T-helper 17 cell (primary cell): ENCODE measurements at regions not wholly inside any gene's neighbourhood (a gene's known extent, or its start where the extent isn't known, plus 50 kb on each side); places are given as distances from the start of the nearest gene placed in this dataset.

Experiments used
- ATAC-seq: fragments of 150-1000 bp; cut with Tn5 transposase; 2 replicates; pipeline ENCODE4 v1.10.0; 2021; ENCODE audit warnings: mild to moderate bottlenecking, moderate library complexity
- DNase-seq, 3 donors: peaks; one replicate each; pipeline versions ENCODE4 v3.0.0 to v3.0.0-alpha.2; 2020 to 2021
- H3K9me3 ChIP-seq: one replicate; pipeline ENCODE4 v1.7.0; 2013; ENCODE audit warnings: low read length, mild to moderate bottlenecking; ENCODE audit not compliant: control insufficient read depth, poor library complexity, severe bottlenecking
- H3K27ac Mint-ChIP-seq: one replicate; pipeline ENCODE4 v1.8.0; 2022; ENCODE audit warnings: mild to moderate bottlenecking, moderate library complexity, mixed read lengths
- H3K27me3 Mint-ChIP-seq: one replicate; pipeline ENCODE4 v1.8.0; 2022; ENCODE audit warnings: mixed read lengths
- H3K36me3 Mint-ChIP-seq: one replicate; pipeline ENCODE4 v1.8.0; 2022; ENCODE audit warnings: low read depth, mixed read lengths
- H3K4me1 Mint-ChIP-seq: one replicate; pipeline ENCODE4 v1.8.0; 2022; ENCODE audit warnings: mild to moderate bottlenecking, mixed read lengths
- H3K4me3 Mint-ChIP-seq: one replicate; pipeline ENCODE4 v1.8.0; 2022; ENCODE audit warnings: mild to moderate bottlenecking, moderate library complexity, mixed read lengths

DNA sequence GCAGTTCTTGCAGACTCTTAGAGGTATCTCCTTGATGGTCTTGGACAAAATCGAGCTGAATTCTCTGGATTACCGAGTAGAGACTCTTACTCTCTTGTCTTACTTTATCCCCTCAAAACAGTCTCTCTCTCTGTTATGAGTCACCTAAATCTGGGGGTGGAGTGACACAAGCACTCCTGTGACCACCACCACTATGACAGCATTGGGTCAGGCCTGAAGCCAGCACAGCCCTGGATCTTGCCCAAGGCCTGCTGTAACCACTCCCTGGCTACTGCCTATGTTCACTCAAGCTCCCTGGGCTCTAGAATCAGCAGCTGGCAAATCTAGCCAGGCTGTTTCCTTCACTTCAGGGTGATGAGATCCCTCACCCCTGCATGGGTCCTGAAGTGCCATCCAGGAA, 662.5 kb downstream of the LUZP2 start:
- Mint-ChIP-seq H3K4me1 (no peaks in the 10 kb centered on the region), H3K36me3 (no peaks in the 10 kb centered on the region), H3K4me3 (no peak overlapping the region), H3K27ac (no peak overlapping the region), H3K27me3 (no peaks in the 10 kb centered on the region)
- ATAC-seq (no peak), DNase-seq (no peak)
- H3K9me3 ChIP-seq, result no peaks in the 10 kb centered on the region

DNA sequence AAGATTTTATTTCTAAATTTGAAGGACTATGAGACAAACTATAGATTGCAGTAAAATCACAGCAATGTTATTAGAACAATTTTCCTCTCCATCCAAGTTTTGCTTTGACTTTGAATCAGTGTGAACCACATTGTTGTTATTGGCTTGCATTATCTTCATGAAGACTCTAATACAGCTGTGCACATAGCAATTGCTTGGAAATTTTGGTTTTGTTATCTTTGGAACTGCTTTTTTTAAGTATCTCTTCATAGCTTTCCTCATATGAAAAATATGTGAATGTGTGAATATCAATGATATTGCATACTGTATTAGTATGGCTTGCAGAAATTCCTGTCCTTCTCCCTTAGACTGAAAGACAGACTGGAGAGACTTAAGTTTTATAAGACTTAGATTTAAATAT, 666.6 kb downstream of the LUZP2 start:
- ATAC-seq, result no peak
- H3K27ac Mint-ChIP-seq, result no peak overlapping the region
- no peaks in the 10 kb centered on the region for H3K27me3 Mint-ChIP-seq
- H3K4me1 Mint-ChIP-seq, result no peaks in the 10 kb centered on the region
- H3K4me3 Mint-ChIP-seq, result no peak overlapping the region
- H3K9me3 ChIP-seq, result no peaks in the 10 kb centered on the region
- no peaks in the 10 kb centered on the region for H3K36me3 Mint-ChIP-seq
- DNase-seq, result no peak

DNA sequence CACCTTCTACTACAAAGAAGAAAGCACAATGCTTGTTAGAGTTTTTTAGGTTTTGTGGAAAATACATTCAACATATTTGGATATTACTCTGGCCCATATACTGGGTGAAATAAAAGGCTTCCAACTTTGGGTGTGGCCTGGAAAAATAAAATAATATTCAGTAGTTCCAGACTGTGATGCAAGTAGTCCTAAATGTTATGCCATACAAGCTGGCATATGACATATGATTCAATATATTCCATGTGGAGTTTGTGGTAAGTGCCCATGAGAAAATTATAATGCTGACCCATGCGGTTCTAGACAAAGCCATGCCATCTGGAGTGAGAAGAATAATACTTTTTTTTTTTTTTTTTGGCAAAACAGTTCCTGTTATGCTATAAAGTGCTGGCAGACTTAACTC, 683.3 kb downstream of the LUZP2 start:
- ATAC-seq, result no peak
- H3K27ac Mint-ChIP-seq, result no peak overlapping the region
- peaks cover 6% of the 10 kb centered on the region for H3K9me3 ChIP-seq
- no peak overlapping the region for H3K4me3 Mint-ChIP-seq
- no peaks in the 10 kb centered on the region for H3K36me3 Mint-ChIP-seq
- H3K27me3 Mint-ChIP-seq, result no peaks in the 10 kb centered on the region
- no peak for DNase-seq
- H3K4me1 Mint-ChIP-seq, result no peaks in the 10 kb centered on the region

DNA sequence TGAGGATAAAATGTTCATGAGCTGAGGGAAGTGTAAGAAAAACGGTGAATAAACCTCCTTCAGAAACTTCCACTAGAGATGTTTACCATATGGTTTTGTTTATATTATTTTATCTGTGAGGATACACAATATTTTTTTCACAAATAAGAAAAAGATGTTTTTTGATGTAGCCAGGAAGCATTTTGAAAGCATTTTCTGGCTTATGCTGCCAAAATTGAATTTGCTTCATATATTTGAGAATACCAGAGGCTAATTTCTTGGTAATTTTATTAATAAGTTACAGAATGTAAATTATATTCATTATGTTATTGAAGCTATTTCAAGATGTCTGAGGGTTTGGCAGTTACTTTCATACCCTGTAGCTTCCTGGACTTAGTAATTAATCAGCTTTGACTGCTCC, 686.6 kb downstream of the LUZP2 start:
- Mint-ChIP-seq H3K4me1 (no peaks in the 10 kb centered on the region), H3K27me3 (no peaks in the 10 kb centered on the region), H3K27ac (no peak overlapping the region), H3K4me3 (no peak overlapping the region), H3K36me3 (no peaks in the 10 kb centered on the region)
- no peak for DNase-seq
- ATAC-seq, result no peak
- H3K9me3 ChIP-seq, result peaks cover 6% of the 10 kb centered on the region

DNA sequence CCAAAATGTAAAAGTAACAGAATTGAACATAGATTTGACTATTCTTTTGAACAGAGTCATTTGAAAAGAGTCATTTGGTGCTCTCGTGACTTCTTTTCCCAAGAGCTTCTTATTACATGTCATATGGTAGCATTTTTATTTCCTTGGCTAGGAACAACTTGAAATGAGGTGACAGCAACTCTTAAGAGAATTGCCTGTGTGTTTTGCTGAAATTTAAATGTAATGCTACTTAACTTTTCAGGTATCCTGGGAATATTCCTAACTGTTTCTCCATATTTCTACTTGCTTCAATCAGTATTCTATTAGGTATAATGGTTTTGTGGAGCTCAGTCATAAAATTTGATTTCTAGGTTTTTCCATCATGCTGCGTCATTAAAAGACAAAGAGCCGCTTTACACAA, 700.7 kb downstream of the LUZP2 start:
- Mint-ChIP-seq H3K36me3 (no peaks in the 10 kb centered on the region), H3K27me3 (no peaks in the 10 kb centered on the region), H3K27ac (no peak overlapping the region), H3K4me1 (no peaks in the 10 kb centered on the region), H3K4me3 (no peak overlapping the region)
- H3K9me3 ChIP-seq, result no peaks in the 10 kb centered on the region
- DNase-seq (no peak), ATAC-seq (no peak)

DNA sequence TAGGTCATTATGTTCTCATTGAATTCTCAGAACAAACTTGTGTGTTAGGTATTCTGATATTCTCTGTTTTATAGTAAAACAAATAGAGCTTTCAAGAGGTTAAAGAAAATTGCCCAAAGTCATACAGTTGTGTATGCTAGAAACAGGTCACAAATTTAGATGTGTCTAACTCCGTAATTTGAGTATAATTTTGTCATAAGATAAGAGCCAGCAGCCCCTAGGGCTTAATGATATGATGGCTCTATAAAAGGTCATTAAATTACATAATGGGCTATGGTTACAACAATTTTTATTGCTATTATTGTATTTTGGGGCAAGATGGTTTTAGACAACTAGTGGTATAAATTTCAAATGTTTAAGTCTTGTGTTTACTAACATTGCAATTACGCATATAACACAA, 701.9 kb downstream of the LUZP2 start:
- DNase-seq (no peak), ATAC-seq (no peak)
- no peak overlapping the region for H3K4me3 Mint-ChIP-seq
- no peaks in the 10 kb centered on the region for H3K9me3 ChIP-seq
- H3K27ac Mint-ChIP-seq, result no peak overlapping the region
- H3K27me3 Mint-ChIP-seq, result no peaks in the 10 kb centered on the region
- no peaks in the 10 kb centered on the region for H3K4me1 Mint-ChIP-seq
- H3K36me3 Mint-ChIP-seq, result no peaks in the 10 kb centered on the region

DNA sequence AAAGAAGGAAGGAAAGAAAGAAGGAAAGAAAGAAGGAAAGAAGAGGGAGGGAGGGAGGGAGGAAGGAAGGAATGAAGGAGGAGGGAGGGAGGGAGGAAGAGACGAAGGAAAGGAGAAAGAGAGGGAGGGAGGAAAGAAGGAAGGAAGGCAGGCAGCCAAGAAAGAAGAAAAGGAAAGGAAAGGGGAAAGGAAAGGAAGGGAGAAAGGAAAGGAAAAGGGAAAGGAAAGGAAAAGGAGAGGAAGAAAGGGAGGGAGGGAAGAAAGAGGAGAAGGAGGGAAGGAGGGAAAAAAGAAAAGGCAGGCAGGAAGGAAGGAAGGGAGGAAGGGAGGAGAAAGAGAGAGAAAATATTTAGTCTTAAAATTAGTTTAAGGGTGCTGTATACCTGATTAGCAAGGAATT, 704.1 kb downstream of the LUZP2 start:
- no peak overlapping the region for H3K4me3 Mint-ChIP-seq
- DNase-seq (no peak), ATAC-seq (no peak)
- H3K4me1 Mint-ChIP-seq, result no peaks in the 10 kb centered on the region
- no peak overlapping the region for H3K27ac Mint-ChIP-seq
- no peaks in the 10 kb centered on the region for H3K36me3 Mint-ChIP-seq
- no peaks in the 10 kb centered on the region for H3K27me3 Mint-ChIP-seq
- no peaks in the 10 kb centered on the region for H3K9me3 ChIP-seq

DNA sequence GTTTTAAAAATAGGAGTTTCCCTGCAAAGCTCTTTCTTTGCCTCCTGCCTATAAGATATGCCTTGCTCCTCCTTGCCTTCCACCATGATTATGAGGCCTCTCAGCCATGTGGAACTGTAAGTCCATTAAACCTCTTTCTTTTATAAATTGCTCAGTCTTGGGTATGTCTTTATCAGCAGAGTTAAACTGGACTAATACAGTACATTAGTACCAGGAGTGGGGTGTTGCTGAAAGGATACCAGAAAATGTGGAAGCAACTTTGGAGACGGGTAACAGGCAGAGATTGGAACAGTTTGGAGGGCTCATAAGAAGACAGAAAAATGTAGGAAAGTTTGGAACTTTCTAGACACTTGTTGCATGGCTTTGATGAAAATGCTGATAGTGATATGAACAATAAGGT, 709.9 kb downstream of the LUZP2 start:
- DNase-seq, result no peak
- no peaks in the 10 kb centered on the region for H3K27me3 Mint-ChIP-seq
- no peak for ATAC-seq
- H3K27ac Mint-ChIP-seq, result no peak overlapping the region
- no peaks in the 10 kb centered on the region for H3K4me1 Mint-ChIP-seq
- no peaks in the 10 kb centered on the region for H3K9me3 ChIP-seq
- H3K4me3 Mint-ChIP-seq, result no peak overlapping the region
- H3K36me3 Mint-ChIP-seq, result no peaks in the 10 kb centered on the region

DNA sequence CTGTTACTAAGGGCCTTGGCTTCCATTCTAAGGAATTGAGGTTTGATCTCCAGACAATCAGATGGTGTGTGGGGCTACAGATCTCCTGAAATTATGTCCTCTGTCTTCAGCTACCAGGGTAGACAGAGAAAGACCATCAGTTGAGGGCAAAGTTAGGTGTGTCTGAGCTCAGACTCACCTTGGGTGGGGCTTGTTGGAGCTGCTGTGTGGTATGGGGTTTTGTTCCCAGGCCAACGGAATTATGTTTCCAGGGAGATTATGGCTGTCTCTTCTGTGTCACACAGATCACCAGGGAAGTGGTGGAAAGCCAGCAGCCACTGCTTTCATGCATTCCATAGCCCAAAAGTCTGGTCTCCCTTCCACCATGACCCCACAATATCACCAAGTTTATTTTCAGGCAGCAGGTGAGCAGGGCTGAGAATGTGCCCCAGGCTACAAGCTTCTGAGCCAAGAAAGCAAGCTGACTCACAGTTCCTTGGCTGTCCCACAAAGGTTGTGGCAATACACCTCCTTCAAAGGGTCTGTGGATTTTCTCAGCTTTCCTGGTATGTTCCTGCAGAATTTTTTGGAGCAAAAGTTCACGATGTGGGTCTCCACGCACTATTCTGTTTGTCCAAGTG, 714.9 kb downstream of the LUZP2 start:
- ATAC-seq, result no peak
- Mint-ChIP-seq H3K27me3 (no peaks in the 10 kb centered on the region), H3K36me3 (no peaks in the 10 kb centered on the region), H3K4me3 (no peak overlapping the region), H3K27ac (no peak overlapping the region), H3K4me1 (no peaks in the 10 kb centered on the region)
- H3K9me3 ChIP-seq, result no peaks in the 10 kb centered on the region
- no peak for DNase-seq

DNA sequence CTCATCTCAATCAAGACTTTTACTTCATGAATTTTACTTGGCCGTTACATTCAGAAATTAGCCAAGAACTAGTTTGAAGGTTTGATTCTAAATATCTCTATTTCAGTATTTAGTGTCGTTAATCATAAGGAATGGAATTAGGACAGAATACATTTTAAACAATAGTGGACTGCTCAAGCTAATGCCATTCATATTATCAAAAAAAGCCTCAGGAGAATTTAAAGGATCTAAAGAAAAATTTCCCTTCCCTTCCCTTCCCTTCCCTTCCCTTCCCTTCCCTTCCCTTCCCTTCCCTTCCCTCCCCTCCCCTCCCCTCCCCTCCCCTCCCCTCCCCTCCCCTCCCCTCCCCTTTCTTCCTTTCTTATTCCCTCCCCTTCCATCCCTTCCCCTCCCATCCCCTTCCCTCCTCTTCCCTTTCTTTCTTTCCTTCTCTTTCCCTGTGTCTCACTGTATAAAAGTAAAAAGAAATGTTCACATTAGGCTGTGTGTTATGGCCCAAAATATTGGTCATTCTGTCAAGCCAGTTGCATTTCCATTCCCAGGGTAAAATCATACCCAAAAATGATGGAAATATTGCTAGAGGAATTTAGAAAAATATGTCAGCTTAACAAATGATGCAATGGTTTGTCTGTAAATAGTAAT, 717.8 kb downstream of the LUZP2 start:
- no peaks in the 10 kb centered on the region for H3K9me3 ChIP-seq
- Mint-ChIP-seq H3K36me3 (no peaks in the 10 kb centered on the region), H3K27ac (no peak overlapping the region), H3K4me1 (no peaks in the 10 kb centered on the region), H3K27me3 (no peaks in the 10 kb centered on the region), H3K4me3 (no peak overlapping the region)
- DNase-seq (no peak), ATAC-seq (no peak)

DNA sequence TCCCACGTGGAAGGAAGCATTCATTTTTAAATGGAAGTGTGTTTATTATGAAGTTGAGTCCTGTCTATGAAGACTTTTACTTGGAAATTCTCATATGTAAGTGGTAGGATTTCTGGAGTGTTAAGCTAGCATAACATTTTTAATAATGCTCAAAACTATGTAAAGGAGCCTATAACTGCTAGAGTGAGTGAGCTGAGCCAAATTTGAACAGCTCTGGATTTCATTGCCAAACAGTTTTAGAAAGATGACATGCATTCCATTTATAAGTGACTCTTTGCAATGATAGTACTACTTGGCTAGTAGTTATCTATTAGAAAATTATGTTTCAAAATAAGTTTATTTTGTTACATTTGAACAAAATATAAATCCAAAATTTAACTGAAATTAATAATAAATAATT, 721.2 kb downstream of the LUZP2 start:
- Mint-ChIP-seq H3K4me3 (no peak overlapping the region), H3K27ac (no peak overlapping the region), H3K4me1 (no peaks in the 10 kb centered on the region), H3K36me3 (no peaks in the 10 kb centered on the region), H3K27me3 (no peaks in the 10 kb centered on the region)
- ATAC-seq, result no peak
- no peaks in the 10 kb centered on the region for H3K9me3 ChIP-seq
- no peak for DNase-seq

DNA sequence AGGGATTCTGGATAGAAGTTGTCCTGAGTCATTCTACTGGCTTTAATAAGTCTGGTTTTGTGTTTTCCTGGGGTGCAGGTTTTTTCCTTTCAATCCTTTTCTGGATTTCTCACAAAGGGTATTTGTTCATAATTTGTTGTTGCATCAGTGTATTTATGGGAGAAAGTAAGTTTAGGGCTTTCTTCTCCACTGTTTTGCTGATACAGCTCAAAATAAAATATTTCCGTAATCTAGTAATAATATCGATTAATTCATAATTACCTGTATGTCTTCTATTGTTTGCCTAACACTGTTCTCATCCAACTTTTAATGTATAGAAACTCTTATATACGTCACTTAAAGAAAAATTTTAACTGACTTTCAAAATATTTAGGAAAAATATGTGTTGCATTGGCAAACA, 728.2 kb downstream of the LUZP2 start:
- no peaks in the 10 kb centered on the region for H3K27me3 Mint-ChIP-seq
- ATAC-seq (no peak), DNase-seq (no peak)
- H3K9me3 ChIP-seq, result no peaks in the 10 kb centered on the region
- no peaks in the 10 kb centered on the region for H3K4me1 Mint-ChIP-seq
- no peak overlapping the region for H3K27ac Mint-ChIP-seq
- H3K4me3 Mint-ChIP-seq, result no peak overlapping the region
- no peaks in the 10 kb centered on the region for H3K36me3 Mint-ChIP-seq

DNA sequence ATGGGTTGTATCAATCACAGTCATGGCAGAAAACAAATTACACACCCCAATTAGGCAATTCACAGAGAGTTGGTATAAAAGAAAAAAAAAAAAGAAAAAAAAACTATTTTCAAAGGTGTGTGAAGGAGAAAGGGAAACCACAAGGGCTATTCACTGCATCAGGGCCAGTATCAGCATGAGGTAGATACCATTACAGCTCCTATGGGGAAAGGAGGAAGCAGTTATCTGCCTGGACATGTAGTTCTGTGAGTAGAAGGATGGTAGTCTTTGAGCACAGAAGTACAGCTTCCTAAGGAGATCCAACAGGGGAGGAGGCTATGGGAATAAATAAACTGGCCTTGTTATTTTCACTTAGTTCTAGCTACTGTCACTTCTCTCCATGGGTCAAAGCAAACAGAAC, 746.1 kb downstream of the LUZP2 start:
- DNase-seq (no peak), ATAC-seq (no peak)
- H3K9me3 ChIP-seq, result no peaks in the 10 kb centered on the region
- Mint-ChIP-seq H3K27ac (no peak overlapping the region), H3K27me3 (no peaks in the 10 kb centered on the region), H3K4me3 (no peak overlapping the region), H3K4me1 (no peaks in the 10 kb centered on the region), H3K36me3 (no peaks in the 10 kb centered on the region)

DNA sequence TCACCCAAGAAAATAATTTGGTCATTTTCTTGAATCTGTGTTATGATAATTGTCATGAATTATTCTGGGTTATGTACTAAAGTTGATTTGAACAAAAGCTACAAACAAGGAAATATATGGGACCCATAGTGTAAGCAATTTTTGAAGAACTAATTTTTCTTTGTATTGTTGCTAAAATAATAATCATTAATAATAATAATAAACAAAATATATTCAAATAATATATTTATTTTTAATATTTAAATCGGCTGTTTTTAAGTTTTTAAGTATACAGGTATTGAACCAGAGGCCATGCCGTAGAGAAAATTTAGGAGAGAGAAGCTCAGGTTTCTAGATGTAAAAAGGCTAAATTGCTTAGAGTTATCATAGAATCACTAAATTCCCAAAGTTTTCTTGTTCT, 747.3 kb downstream of the LUZP2 start:
- Mint-ChIP-seq H3K27me3 (no peaks in the 10 kb centered on the region), H3K36me3 (no peaks in the 10 kb centered on the region), H3K27ac (no peak overlapping the region), H3K4me3 (no peak overlapping the region), H3K4me1 (no peaks in the 10 kb centered on the region)
- ATAC-seq (no peak), DNase-seq (no peak)
- H3K9me3 ChIP-seq, result no peaks in the 10 kb centered on the region
